Heart right ventricle (tissue), 16 donors: ENCODE measurements at regions not wholly inside any gene's neighbourhood (a gene's known extent, or its start where the extent isn't known, plus 50 kb on each side); places are given as distances from the start of the nearest gene placed in this dataset.

Experiments used
- ATAC-seq, 8 donors: fragments of 200-7000 bp; cut with Tn5 transposase; one replicate each; pipeline ENCODE4 v1.9.1; 2020; ENCODE audit warnings: mild to moderate bottlenecking in 8 of 8, moderate library complexity in 8 of 8, moderate number of reproducible peaks in 1 of 8
- DNase-seq, 2 donors: peaks; one replicate each; pipeline ENCODE4 v3.0.0-alpha.2; 2020
- H3K27ac ChIP-seq, 10 donors: fragments of 200-600 bp; sonication (generic) in 2 of 10; one replicate each; pipeline versions ENCODE4 v1.5.0 to v1.8.0; 2020 to 2022; ENCODE audit warnings: mild to moderate bottlenecking in 3 of 10
- H3K27me3 ChIP-seq, 7 donors: fragments of 200-600 bp; one replicate each; pipeline ENCODE4 v1.8.0; 2021 to 2022; ENCODE audit warnings: mild to moderate bottlenecking in 2 of 7
- H3K36me3 ChIP-seq, 9 donors: fragments of 200-600 bp; sonication (generic) in 1 of 9; one replicate each; pipeline versions ENCODE4 v1.5.0 to v1.8.0; 2020 to 2022; ENCODE audit warnings: mild to moderate bottlenecking in 2 of 9
- H3K4me1 ChIP-seq, 9 donors: fragments of 200-600 bp; sonication (generic) in 1 of 9; one replicate each; pipeline versions ENCODE4 v1.5.0 to v1.8.0; 2020 to 2022; ENCODE audit warnings: mild to moderate bottlenecking in 4 of 9
- H3K4me3 ChIP-seq, 10 donors: fragments of 200-600 bp; sonication (generic) in 2 of 10; one replicate each; pipeline versions ENCODE4 v1.5.0 to v1.8.0; 2020 to 2022; ENCODE audit warnings: mild to moderate bottlenecking in 7 of 10, moderate library complexity in 2 of 10
- H3K9me3 ChIP-seq, 11 donors: fragments of 200-600 bp in 10 of 11; sonication (generic) in 2 of 11; one replicate each; pipeline versions ENCODE4 v1.5.0 to v1.8.0; 2013 to 2022; ENCODE audit warnings: mild to moderate bottlenecking in 2 of 11, control low read depth in 1 of 11, moderate library complexity in 1 of 11
- WGBS, 2 donors: extraction: QIAGEN DNeasy Blood & Tissue Kit; methylation state at CpG; one replicate each; pipeline ENCODE4 v1.1.7; 2013; ENCODE audit warnings: inconsistent platforms in 1 of 2; 5-methylcytosine and 5-hydroxymethylcytosine counted together
- intact Hi-C, 10 donors: fragments of 100-400 bp; cut with DNase I; formaldehyde crosslinking; loops; one replicate each; pipeline versions ENCODE4 v1.11.1 to v1.14.2; 2022
- TF ChIP-seq, protein P1 (sequence below), 9 donors: fragments of 200-600 bp; sonication (generic) in 2 of 9; IDR thresholded peaks; one replicate each; pipeline versions ENCODE4 v1.5.0 to v1.8.0; 2021 to 2022; ENCODE audit warnings: antibody characterized with exemption in 9 of 9, mild to moderate bottlenecking in 5 of 9, moderate library complexity in 1 of 9
- donor health status: Arrhythmogenic right ventricular cardiomyopathy.
- donor health status: ischemic (EF 13 %, LVEDD 7.1; RV severe dilation, severe dysfunction).
- donor health status: healthy with polysubstance abuse.
- donor health status: DM: no; HTN: yes; CAD: no.
- donor health status: DM: no; HTN: no; CAD: no.
- donor health status: ischemic (EF 25% LVEDD 6.9; RV normal size, moderate dysfunction).
- donor health status: ischemic (EF 25% LVEDD 5.7; RV mildly dilated, moderate dysfunction).
- donor health status: healthy.
- donor health status: DM: yes; HTN: yes; CAD: no.
- donor health status: Ischemic cardiomyopathy.
- donor health status: ischemic (EF 35%, LVEDD 5.7; RV mildly dilated, moderate dysfunction).
- donor health status: nonischemic (EF 11% LVEDD 7.7; RV severe dilation, severe dysfunction).
- donor health status: DM: yes; HTN: yes; CAD: no.
- donor health status: PGD.
- donor health status: ischemic (EF 29% LVEDD 5.4; RV normal size, mild dysfunction).
- donor health status: nonischemic (EF 23%, LVEDD 6.1; RV moderate dilation, normal function).

DNA sequence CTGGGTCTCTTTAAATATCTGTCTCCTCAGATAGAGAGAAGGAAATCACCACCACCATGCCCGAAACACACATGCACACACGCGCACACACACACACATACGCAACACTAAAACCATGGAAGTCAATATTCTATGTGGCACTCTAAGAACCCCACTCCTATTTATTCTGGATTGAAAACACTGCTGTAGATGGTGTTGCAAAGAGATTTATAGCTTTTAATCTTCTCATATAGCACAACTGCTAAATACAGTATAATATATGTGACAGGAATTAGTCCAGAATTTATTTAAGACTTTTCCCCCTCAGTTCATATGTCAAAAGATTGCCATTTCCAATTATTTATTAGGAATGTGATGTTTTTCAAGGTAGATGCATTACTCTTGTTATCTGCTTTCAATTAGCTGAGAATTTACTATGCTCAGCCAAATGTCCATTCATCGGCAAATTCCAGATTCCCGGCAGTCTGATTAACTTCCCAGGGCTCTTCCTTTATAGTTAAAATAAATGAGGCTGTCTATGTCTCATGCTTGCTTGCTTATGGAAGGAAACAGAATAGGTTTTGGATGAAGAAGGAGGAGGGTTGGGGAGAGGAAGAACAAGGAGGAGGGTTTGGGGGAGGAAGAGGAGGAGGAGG, 115.4 kb upstream of the NDP start:
- H3K4me1 ChIP-seq = no peaks in the 10 kb centered on the region
- DNase-seq (no peak), ATAC-seq (no peak)
- no peak overlapping the region for H3K27ac ChIP-seq
- no peak overlapping the region for H3K4me3 ChIP-seq
- H3K27me3 ChIP-seq = peaks cover 0 to 25% (median 0%) of the 10 kb centered on the region in 7 donors
- no peaks in the 10 kb centered on the region for H3K9me3 ChIP-seq
- 77 to 86% methylated on average over 6 of the region's 6 CpGs for WGBS, 2 donors
- TF ChIP-seq, protein P1, sequence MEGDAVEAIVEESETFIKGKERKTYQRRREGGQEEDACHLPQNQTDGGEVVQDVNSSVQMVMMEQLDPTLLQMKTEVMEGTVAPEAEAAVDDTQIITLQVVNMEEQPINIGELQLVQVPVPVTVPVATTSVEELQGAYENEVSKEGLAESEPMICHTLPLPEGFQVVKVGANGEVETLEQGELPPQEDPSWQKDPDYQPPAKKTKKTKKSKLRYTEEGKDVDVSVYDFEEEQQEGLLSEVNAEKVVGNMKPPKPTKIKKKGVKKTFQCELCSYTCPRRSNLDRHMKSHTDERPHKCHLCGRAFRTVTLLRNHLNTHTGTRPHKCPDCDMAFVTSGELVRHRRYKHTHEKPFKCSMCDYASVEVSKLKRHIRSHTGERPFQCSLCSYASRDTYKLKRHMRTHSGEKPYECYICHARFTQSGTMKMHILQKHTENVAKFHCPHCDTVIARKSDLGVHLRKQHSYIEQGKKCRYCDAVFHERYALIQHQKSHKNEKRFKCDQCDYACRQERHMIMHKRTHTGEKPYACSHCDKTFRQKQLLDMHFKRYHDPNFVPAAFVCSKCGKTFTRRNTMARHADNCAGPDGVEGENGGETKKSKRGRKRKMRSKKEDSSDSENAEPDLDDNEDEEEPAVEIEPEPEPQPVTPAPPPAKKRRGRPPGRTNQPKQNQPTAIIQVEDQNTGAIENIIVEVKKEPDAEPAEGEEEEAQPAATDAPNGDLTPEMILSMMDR (IDR thresholded peaks at IDR 0.05) = no peak
- intact Hi-C loops = no loop called here
- H3K36me3 ChIP-seq = no peaks in the 10 kb centered on the region

DNA sequence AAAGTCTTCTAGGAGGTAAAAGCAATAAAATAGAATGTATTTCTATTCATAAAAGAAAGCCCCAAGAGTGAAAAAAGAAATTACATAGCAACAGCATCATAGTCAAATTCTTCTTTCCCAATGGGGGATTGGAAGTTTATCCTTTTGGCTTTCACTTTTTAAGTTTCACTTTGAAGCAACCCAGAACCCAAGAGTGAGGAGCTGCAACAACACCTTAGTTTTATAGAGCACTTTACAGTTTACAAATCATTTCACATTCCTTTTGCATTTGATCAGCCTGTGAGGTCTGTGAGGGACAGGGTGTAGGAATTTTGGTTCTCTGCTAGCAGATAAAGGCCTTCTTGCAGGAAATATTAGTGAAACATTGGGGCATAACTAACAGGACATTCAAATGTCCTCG, 112.0 kb upstream of the NDP start:
- Histone ChIP-seq H3K36me3 (no peaks in the 10 kb centered on the region), H3K27me3 (peaks cover 0 to 25% (median 0%) of the 10 kb centered on the region in 7 donors), H3K4me1 (no peaks in the 10 kb centered on the region), H3K27ac (no peak overlapping the region), H3K9me3 (no peaks in the 10 kb centered on the region), H3K4me3 (no peak overlapping the region)
- 45 to 82% methylated on average over 1 of the region's 1 CpG for WGBS, 2 donors
- DNase-seq = no peak
- intact Hi-C loops = no loop called here
- ATAC-seq = no peak
- TF ChIP-seq, protein P1 (IDR thresholded peaks at IDR 0.05) = no peak

DNA sequence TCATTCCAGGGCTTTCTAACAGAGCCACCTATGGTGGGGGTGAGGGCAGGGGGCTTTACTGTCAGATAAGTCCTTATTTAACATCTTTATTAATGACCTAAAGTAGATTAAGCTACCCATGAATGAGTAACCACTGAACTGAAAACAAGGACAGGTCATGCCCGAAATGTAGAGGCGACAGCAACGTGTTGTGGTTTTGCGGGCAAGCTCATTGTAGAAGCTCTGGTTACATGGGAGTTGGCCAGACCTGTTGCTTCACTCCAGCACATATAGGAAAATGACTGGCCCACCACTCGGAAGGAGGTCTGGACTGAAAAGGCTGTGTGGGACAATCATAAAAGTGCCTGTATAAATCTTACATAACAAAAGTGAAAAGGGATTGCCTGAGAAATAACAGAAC, 109.6 kb upstream of the NDP start:
- DNase-seq (no peak), ATAC-seq (no peak)
- no peak overlapping the region for H3K4me3 ChIP-seq
- intact Hi-C loops = no loop called here
- H3K27ac ChIP-seq = no peak overlapping the region
- TF ChIP-seq, protein P1 (IDR thresholded peaks at IDR 0.05) = no peak
- peaks cover 0 to 25% (median 0%) of the 10 kb centered on the region in 7 donors for H3K27me3 ChIP-seq
- H3K36me3 ChIP-seq = no peaks in the 10 kb centered on the region
- peaks cover 0 to 5% (median 0%) of the 10 kb centered on the region in 11 donors for H3K9me3 ChIP-seq
- no peaks in the 10 kb centered on the region for H3K4me1 ChIP-seq
- WGBS, 2 donors = 75 to 93% methylated on average over 5 of the region's 5 CpGs

DNA sequence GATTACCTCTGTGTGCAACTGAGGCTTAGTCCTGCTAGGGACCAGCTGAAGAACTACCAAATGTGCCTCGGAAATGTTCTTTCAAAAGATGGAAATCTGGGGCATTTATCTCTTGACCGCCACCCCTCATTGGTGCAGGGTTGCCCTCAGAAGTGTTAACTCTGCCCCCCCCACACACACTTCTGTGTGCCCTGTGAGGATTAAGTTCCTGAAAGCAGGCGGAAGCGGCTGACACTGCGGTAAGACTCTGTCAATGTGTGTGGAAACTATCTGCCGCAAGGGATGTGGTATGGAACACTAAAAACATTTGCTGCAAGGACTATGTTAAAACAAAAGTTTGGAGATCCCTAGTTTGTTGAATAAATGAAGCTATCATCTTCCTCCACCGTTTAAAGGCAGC, 106.9 kb upstream of the NDP start:
- ATAC-seq (no peak), DNase-seq (no peak)
- H3K4me1 ChIP-seq = no peaks in the 10 kb centered on the region
- no peak overlapping the region for H3K4me3 ChIP-seq
- peaks cover 0 to 5% (median 0%) of the 10 kb centered on the region in 11 donors for H3K9me3 ChIP-seq
- TF ChIP-seq, protein P1 (IDR thresholded peaks at IDR 0.05) = no peak
- peaks cover 0 to 25% (median 0%) of the 10 kb centered on the region in 7 donors for H3K27me3 ChIP-seq
- 93 to 96% methylated on average over 6 to 7 of the region's 7 CpGs for WGBS, 2 donors
- H3K27ac ChIP-seq = no peak overlapping the region
- intact Hi-C loops = no loop called here
- no peaks in the 10 kb centered on the region for H3K36me3 ChIP-seq
